Neural crest cell (in vitro differentiated cells): ENCODE measurements at regions not wholly inside any gene's neighbourhood (a gene's known extent, or its start where the extent isn't known, plus 50 kb on each side); places are given as distances from the start of the nearest gene placed in this dataset.

ENCODE experiments used
- DNase-seq: peaks from one replicate; pipeline ENCODE4 v3.0.0; 2021; ENCODE audit warnings: low read depth, mixed read lengths, low spot score
- H3K27ac Mint-ChIP-seq: one replicate; pipeline ENCODE4 v1.8.0; 2021; ENCODE audit warnings: mild to moderate bottlenecking, mixed read lengths; ENCODE audit not compliant: unreplicated experiment
- H3K27me3 Mint-ChIP-seq: 2 replicates; pipeline ENCODE4 v1.8.0; 2021; ENCODE audit warnings: low read depth, mild to moderate bottlenecking, mixed read lengths
- H3K36me3 Mint-ChIP-seq: 2 replicates; pipeline ENCODE4 v1.8.0; 2021; ENCODE audit warnings: low read depth, mild to moderate bottlenecking, mixed read lengths
- H3K4me1 Mint-ChIP-seq: 2 replicates; pipeline ENCODE4 v1.8.0; 2021; ENCODE audit warnings: mixed read lengths
- H3K4me3 Mint-ChIP-seq: one replicate; pipeline ENCODE4 v1.8.0; 2021; ENCODE audit warnings: mild to moderate bottlenecking, mixed read lengths
- H3K9me3 Mint-ChIP-seq: 2 replicates; pipeline ENCODE4 v1.8.0; 2021; ENCODE audit warnings: mixed read lengths
- TF ChIP-seq, protein P1 (sequence below): fragments of 200-600 bp; sonication (generic); conservative IDR thresholded peaks from 2 replicates; pipeline ENCODE4 v1.5.0; 2021; ENCODE audit warnings: antibody characterized with exemption, mild to moderate bottlenecking

DNA sequence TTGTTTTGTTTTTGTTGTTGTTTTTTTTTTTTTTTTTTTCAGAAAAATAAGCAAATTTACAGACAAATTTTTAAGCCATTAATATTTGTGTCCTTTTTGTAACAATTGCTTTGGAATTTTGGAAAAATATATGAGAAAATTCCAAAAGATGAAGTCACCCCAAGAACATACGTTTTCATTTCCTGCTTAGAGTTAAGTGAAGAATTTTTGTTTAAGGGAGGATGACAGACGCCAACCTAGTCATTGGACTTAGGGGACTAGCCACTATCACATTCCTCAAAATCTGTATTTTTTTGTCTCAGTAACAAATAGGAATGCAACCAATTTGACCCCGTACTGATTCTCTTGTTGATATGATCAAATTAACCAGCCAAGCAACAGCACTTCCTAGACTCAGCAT lies 433.9 kb upstream of the SLC30A5 start:
- no peak overlapping the region for H3K4me3 Mint-ChIP-seq
- TF ChIP-seq, protein P1, sequence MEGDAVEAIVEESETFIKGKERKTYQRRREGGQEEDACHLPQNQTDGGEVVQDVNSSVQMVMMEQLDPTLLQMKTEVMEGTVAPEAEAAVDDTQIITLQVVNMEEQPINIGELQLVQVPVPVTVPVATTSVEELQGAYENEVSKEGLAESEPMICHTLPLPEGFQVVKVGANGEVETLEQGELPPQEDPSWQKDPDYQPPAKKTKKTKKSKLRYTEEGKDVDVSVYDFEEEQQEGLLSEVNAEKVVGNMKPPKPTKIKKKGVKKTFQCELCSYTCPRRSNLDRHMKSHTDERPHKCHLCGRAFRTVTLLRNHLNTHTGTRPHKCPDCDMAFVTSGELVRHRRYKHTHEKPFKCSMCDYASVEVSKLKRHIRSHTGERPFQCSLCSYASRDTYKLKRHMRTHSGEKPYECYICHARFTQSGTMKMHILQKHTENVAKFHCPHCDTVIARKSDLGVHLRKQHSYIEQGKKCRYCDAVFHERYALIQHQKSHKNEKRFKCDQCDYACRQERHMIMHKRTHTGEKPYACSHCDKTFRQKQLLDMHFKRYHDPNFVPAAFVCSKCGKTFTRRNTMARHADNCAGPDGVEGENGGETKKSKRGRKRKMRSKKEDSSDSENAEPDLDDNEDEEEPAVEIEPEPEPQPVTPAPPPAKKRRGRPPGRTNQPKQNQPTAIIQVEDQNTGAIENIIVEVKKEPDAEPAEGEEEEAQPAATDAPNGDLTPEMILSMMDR = no peak
- no peaks in the 10 kb centered on the region for H3K36me3 Mint-ChIP-seq
- H3K9me3 Mint-ChIP-seq = peaks cover 2% of the 10 kb centered on the region
- no peak overlapping the region for H3K27ac Mint-ChIP-seq
- H3K27me3 Mint-ChIP-seq = no peaks in the 10 kb centered on the region
- no peak for DNase-seq
- peaks cover 11% of the 10 kb centered on the region for H3K4me1 Mint-ChIP-seq

DNA sequence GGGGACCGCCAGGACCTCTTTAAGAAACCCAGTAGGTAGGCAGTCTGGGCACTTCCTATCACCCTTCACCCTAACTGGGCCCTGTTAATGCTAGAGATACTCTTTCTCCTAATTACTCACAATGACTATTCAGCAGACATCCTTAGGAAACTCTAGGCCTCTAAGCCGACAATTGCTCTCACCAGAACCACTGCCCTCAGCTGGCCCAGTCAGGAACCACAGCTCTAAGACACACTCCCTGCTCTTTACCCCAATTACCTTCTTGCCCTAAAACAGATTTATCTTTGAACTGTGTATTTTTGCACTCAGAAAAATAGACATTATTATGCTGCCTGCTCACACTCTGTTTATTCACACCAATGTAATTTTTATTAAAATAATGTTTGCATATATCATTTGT lies 432.6 kb upstream of the SLC30A5 start:
- Mint-ChIP-seq H3K27ac (no peak overlapping the region), H3K27me3 (no peaks in the 10 kb centered on the region), H3K4me1 (peaks cover 11% of the 10 kb centered on the region), H3K9me3 (peaks cover 2% of the 10 kb centered on the region), H3K36me3 (no peaks in the 10 kb centered on the region), H3K4me3 (no peak overlapping the region)
- TF ChIP-seq, protein P1 = peak; percentile 43
- DNase-seq = no peak

DNA sequence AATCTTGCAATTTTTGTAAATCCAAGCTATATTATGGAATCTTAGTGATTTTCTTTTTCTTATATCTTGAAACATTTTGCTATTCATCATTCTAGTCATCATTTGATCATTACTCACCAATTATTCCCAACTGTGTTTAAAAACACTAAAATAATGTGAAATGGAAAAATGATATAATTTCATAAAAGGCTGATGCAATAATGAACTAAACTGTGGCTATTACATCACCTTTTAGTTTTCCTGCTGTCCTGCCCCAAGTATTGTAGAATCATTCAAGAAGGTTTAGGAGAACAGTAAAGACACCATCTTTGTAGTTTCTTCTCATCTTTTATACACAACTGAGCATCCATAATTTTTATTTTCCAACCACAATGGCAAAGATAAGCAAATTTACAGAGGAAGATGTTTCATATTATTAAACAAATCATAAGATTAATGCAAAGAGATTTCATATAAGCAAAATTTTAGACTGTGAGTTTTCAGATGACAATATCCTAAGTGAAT lies 431.0 kb upstream of the SLC30A5 start:
- Mint-ChIP-seq H3K27ac (no peak overlapping the region), H3K9me3 (peaks cover 2% of the 10 kb centered on the region), H3K4me3 (no peak overlapping the region), H3K4me1 (peaks cover 7% of the 10 kb centered on the region), H3K27me3 (no peaks in the 10 kb centered on the region), H3K36me3 (no peaks in the 10 kb centered on the region)
- no peak for DNase-seq
- TF ChIP-seq, protein P1 = no peak

DNA sequence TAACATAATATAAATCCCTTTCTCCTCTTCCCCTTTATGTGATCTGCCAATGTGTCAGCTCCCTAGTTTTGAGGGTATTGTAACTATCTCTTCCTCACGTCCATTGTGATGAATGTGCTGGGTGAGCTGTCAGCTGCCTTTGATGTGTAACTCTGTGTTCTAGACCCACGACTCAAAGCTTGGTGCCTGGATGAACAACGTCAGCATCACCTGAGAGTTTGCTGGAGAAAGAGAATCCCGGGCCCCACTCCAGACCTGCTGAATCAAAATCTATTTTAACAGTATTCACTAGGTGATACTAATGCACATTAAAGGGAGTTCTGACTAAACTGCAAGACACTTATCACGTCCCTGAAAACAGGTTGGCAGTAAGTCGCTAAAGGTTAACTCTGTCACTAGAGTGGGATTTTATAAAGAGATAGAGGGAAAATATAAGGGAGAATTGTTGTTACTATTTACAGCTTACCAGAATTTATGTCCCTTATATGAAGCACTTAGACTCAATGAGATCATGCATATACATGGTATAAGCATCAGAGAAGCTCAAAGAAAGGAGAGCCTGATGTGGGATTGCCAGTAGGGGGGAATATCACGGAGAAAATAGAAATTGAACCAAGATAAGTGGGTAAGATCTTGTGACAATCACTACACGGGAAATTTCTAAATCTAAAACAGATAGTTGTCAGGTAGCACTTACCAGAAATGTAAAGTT lies 423.8 kb upstream of the SLC30A5 start:
- H3K27me3 Mint-ChIP-seq = no peaks in the 10 kb centered on the region
- H3K4me3 Mint-ChIP-seq = no peak overlapping the region
- H3K27ac Mint-ChIP-seq = no peak overlapping the region
- TF ChIP-seq, protein P1 = no peak
- H3K9me3 Mint-ChIP-seq = no peaks in the 10 kb centered on the region
- H3K4me1 Mint-ChIP-seq = peaks cover 27% of the 10 kb centered on the region
- no peak for DNase-seq
- no peaks in the 10 kb centered on the region for H3K36me3 Mint-ChIP-seq

DNA sequence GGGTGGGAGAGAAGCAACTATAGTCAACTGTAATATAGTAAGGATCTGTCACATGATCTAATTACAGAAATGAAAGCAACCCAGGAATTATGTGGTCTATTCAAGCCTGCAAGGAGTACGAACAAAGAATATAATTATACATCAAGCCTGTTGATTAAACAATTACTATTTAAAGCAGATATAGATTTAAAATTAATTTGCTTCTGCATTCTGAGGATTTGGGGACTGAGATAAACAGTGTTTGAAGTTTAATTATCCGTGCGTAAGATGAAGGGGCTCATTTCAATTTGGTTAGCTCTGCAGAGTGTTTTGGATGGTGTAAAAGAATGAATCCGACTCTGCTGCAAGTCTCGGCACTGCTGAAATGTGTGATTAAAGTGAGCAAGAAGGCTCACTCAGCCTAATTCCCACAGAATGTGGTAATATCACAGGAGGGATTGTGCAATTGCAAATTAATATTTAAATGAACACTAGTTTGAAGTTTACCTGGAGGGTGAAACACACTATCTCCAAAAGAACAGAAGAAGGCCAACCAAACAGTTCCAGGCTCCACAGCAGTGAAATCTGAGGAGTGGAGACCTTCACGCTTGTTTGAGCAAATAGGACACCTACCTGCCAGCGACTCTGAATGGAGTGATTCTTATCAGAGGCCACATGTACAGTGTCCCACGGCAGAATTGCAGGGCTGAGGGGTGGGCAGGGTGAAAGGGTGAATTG lies 420.6 kb upstream of the SLC30A5 start:
- Mint-ChIP-seq H3K4me1 (peaks cover 30% of the 10 kb centered on the region), H3K4me3 (no peak overlapping the region), H3K27me3 (no peaks in the 10 kb centered on the region), H3K27ac (no peak overlapping the region), H3K9me3 (no peaks in the 10 kb centered on the region), H3K36me3 (no peaks in the 10 kb centered on the region)
- DNase-seq = no peak
- TF ChIP-seq, protein P1 = no peak
